Endodermal cell (in vitro differentiated cells): ENCODE measurements at regions not wholly inside any gene's neighbourhood (a gene's known extent, or its start where the extent isn't known, plus 50 kb on each side); places are given as distances from the start of the nearest gene placed in this dataset.
A peak's percentile ranks its signal among the peaks of the same experiment; 100 is the strongest.
"Not testable (repeated sequence)": the region's sequence is repeated elsewhere in the genome, so short reads cannot be mapped to it uniquely, and the experiment has no call there.

Experiments
- DNase-seq: peaks from one replicate; pipeline ENCODE4 v3.0.0-alpha.2; 2017
- H3K27ac ChIP-seq: 2 replicates; pipeline ENCODE4 v1.5.1; 2013; ENCODE audit warnings: mild to moderate bottlenecking, low read depth, low read length, moderate library complexity
- H3K27me3 ChIP-seq: 2 replicates; pipeline ENCODE4 v1.6.1; 2013; ENCODE audit warnings: mild to moderate bottlenecking, low read length, moderate library complexity; ENCODE audit not compliant: insufficient read depth, control insufficient read depth, poor library complexity, severe bottlenecking
- H3K36me3 ChIP-seq: 2 replicates; pipeline ENCODE4 v1.7.0; 2013; ENCODE audit warnings: mild to moderate bottlenecking, low read length, moderate library complexity; ENCODE audit not compliant: control insufficient read depth, insufficient read depth
- H3K4me1 ChIP-seq: one replicate; pipeline ENCODE4 v1.7.0; 2013; ENCODE audit warnings: low read length; ENCODE audit not compliant: control insufficient read depth, insufficient read depth
- H3K4me3 ChIP-seq: 2 replicates; pipeline ENCODE4 v1.5.1; 2013; ENCODE audit warnings: mild to moderate bottlenecking, low read length, moderate library complexity
- H3K9ac ChIP-seq: 2 replicates; pipeline ENCODE4 v1.6.1; 2013; ENCODE audit warnings: mild to moderate bottlenecking, low read length, moderate library complexity; ENCODE audit not compliant: poor library complexity, severe bottlenecking; ENCODE audit errors: extremely low read depth
- H3K9me3 ChIP-seq: 2 replicates; pipeline ENCODE4 v1.6.1; 2013; ENCODE audit warnings: mild to moderate bottlenecking, low read length, moderate library complexity; ENCODE audit not compliant: control insufficient read depth
- H3K27ac Mint-ChIP-seq: 2 replicates; pipeline ENCODE4 v1.8.0; 2020; ENCODE audit warnings: mixed read lengths
- H3K27me3 Mint-ChIP-seq: 2 replicates; pipeline ENCODE4 v1.8.0; 2021; ENCODE audit warnings: mild to moderate bottlenecking, mixed read lengths; ENCODE audit not compliant: insufficient read depth
- H3K36me3 Mint-ChIP-seq: 2 replicates; pipeline ENCODE4 v1.8.0; 2020; ENCODE audit warnings: low read depth, mixed read lengths
- H3K4me1 Mint-ChIP-seq: 2 replicates; pipeline ENCODE4 v1.8.0; 2020; ENCODE audit warnings: mixed read lengths
- H3K4me3 Mint-ChIP-seq: 2 replicates; pipeline ENCODE4 v1.8.0; 2020; ENCODE audit warnings: mild to moderate bottlenecking, moderate library complexity, mixed read lengths
- H3K9me3 Mint-ChIP-seq: 2 replicates; pipeline ENCODE4 v1.8.0; 2020; ENCODE audit warnings: mild to moderate bottlenecking, mixed read lengths
- WGBS, 2 experiments: methylation state at CpG; one replicate each; pipeline versions ENCODE4 v1.1.5 to v1.1.7; 2013; ENCODE audit warnings: missing lambda C conversion rate in 2 of 2, mixed read lengths in 1 of 2; ENCODE audit not compliant: insufficient coverage in 1 of 2, insufficient read length in 1 of 2; 5-methylcytosine and 5-hydroxymethylcytosine counted together
- TF ChIP-seq, protein P1 (sequence below): fragments of 200-600 bp; sonication (generic); conservative IDR thresholded peaks from 2 replicates; pipeline ENCODE4 v1.5.0; 2021; ENCODE audit warnings: antibody characterized with exemption, mild to moderate bottlenecking

DNA sequence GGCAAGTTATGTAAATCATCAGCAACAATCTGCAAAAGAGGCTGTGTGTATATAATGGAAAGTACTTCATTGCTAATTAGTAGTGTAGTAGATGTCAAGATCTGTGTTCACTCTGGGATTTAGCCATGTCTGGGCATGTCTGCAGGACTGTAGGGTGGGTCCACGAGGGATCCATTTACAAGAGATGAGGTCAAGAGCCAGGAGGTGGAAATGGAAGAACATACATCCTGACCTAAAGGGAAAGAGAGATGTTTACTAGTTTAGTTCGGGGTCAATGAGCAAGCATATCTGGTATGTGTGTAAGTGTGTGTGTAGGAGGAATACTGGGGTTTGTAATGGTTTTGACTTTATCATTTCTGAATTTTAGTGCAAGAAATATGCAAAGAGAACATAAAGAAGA lies 171.5 kb upstream of the NANOGP8 start:
- H3K27me3 Mint-ChIP-seq: no peaks in the 10 kb centered on the region
- Histone ChIP-seq H3K27ac (no peak overlapping the region), H3K9me3 (no peaks in the 10 kb centered on the region), H3K4me1 (peaks cover 5% of the 10 kb centered on the region), H3K9ac (no peak overlapping the region), H3K27me3 (no peaks in the 10 kb centered on the region), H3K36me3 (no peaks in the 10 kb centered on the region), H3K4me3 (no peak overlapping the region)
- no peak overlapping the region for H3K4me3 Mint-ChIP-seq
- H3K9me3 Mint-ChIP-seq: no peaks in the 10 kb centered on the region
- no peak for DNase-seq
- no peaks in the 10 kb centered on the region for H3K36me3 Mint-ChIP-seq
- peaks cover 33% of the 10 kb centered on the region for H3K4me1 Mint-ChIP-seq
- no peak overlapping the region for H3K27ac Mint-ChIP-seq
- 90 to 92% methylated on average over 2 of the region's 2 CpGs for WGBS, 2 experiments
- TF ChIP-seq, protein P1, sequence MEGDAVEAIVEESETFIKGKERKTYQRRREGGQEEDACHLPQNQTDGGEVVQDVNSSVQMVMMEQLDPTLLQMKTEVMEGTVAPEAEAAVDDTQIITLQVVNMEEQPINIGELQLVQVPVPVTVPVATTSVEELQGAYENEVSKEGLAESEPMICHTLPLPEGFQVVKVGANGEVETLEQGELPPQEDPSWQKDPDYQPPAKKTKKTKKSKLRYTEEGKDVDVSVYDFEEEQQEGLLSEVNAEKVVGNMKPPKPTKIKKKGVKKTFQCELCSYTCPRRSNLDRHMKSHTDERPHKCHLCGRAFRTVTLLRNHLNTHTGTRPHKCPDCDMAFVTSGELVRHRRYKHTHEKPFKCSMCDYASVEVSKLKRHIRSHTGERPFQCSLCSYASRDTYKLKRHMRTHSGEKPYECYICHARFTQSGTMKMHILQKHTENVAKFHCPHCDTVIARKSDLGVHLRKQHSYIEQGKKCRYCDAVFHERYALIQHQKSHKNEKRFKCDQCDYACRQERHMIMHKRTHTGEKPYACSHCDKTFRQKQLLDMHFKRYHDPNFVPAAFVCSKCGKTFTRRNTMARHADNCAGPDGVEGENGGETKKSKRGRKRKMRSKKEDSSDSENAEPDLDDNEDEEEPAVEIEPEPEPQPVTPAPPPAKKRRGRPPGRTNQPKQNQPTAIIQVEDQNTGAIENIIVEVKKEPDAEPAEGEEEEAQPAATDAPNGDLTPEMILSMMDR: no peak

DNA sequence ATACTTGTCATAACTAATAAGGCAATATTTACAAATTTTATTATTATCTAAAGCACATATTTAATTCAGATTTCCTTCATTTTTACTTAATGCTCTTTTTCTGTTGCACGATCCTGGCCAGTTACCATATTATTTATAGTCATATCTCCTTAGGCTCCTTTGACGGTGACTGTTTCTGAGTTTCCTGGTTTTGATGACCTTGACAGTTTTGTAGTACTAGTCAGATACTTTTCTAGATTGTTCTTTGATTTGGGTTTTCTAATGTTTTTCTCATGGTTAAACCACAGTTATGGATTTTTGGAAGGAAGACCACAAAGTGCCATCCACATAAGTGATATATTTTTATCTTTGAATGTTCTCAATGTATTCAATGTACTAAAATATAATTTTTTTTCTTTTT lies 171.0 kb upstream of the NANOGP8 start:
- Mint-ChIP-seq H3K27me3 (no peaks in the 10 kb centered on the region), H3K36me3 (no peaks in the 10 kb centered on the region), H3K4me3 (no peak overlapping the region), H3K4me1 (peaks cover 37% of the 10 kb centered on the region), H3K9me3 (no peaks in the 10 kb centered on the region), H3K27ac (no peak overlapping the region)
- Histone ChIP-seq H3K9me3 (no peaks in the 10 kb centered on the region), H3K9ac (no peak overlapping the region), H3K36me3 (no peaks in the 10 kb centered on the region), H3K4me1 (peaks cover 5% of the 10 kb centered on the region), H3K27me3 (no peaks in the 10 kb centered on the region), H3K4me3 (no peak overlapping the region), H3K27ac (no peak overlapping the region)
- no peak for DNase-seq
- 0 to 44% methylated on average over 1 to 2 of the region's 2 CpGs for WGBS, 2 experiments
- TF ChIP-seq, protein P1: no peak

DNA sequence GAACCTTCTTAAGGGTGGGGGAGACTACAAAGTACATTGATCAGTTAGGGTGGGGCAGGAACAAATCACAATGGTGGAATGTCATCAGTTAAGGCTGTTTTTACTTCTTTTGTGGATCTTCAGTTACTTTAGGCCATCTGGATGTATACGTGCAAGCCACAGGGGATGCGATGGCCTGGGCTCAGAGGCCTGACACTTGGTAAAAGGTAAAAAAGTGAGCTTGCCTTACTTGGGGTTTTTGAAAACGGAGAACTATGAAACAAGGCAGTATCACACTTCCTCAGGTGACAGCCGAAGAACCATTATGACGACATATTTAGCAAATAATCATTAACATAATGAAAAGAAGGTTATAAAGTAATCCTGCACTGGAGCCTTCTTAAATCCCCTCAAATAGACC lies 169.8 kb upstream of the NANOGP8 start:
- H3K9me3 Mint-ChIP-seq, H3K27me3 ChIP-seq, H3K27me3 Mint-ChIP-seq, H3K4me1 ChIP-seq, H3K9ac ChIP-seq, H3K9me3 ChIP-seq, H3K36me3 Mint-ChIP-seq, H3K36me3 ChIP-seq, H3K27ac ChIP-seq, H3K4me3 Mint-ChIP-seq, H3K27ac Mint-ChIP-seq, H3K4me3 ChIP-seq: not testable (repeated sequence)
- peak; percentile 53 for DNase-seq
- WGBS, 2 experiments: 77% methylated on average over 5 of the region's 5 CpGs; no CpG with 5 or more reads in 1 of the 2 experiments
- H3K4me1 Mint-ChIP-seq: peaks cover 37% of the 10 kb centered on the region

DNA sequence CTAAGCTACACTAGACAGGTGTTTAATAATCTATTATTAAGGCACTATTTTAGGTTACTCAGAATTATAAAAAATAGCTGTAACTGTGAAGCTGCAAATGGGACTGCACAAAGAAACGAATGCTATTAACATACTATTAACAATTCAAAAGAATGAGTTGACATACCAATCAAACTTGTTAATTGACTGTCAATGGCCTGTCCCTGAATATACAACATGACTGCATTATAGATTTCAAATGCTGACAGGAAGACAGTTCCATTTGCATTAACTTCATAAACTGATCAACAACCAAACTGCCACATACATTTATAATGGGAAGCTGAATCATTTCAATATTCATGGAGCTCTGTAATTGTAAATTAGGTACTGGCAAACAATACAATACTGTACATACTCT lies 169.0 kb upstream of the NANOGP8 start:
- Mint-ChIP-seq H3K4me3 (peak overlapping the region; percentile 19), H3K4me1 (peaks cover 37% of the 10 kb centered on the region), H3K9me3 (no peaks in the 10 kb centered on the region), H3K27me3 (no peaks in the 10 kb centered on the region), H3K27ac (no peak overlapping the region), H3K36me3 (no peaks in the 10 kb centered on the region)
- TF ChIP-seq, protein P1: no peak
- 13 to 30% methylated on average over 1 of the region's 1 CpG for WGBS, 2 experiments
- Histone ChIP-seq H3K4me3 (no peak overlapping the region), H3K27ac (no peak overlapping the region), H3K9me3 (no peaks in the 10 kb centered on the region), H3K36me3 (no peaks in the 10 kb centered on the region), H3K9ac (no peak overlapping the region), H3K4me1 (peaks cover 5% of the 10 kb centered on the region), H3K27me3 (no peaks in the 10 kb centered on the region)
- DNase-seq: no peak
